ENCODE measurements at regions not wholly inside any gene's neighbourhood (a gene's known extent, or its start where the extent isn't known, plus 50 kb on each side); places are given as distances from the start of the nearest gene placed in this dataset.

GRCh38 chr12:27907766-27908165, 64.8 kb downstream of the PTHLH start:
- intact Hi-C loops (cut with micrococcal nuclease): no loop called here
- no peaks in the 10 kb centered on the region for H3K4me1 Mint-ChIP-seq (ENCODE audit: insufficient read depth, unreplicated experiment)

GRCh38 chr12:27906658-27907473, 65.7 kb downstream of the PTHLH start:
- H3K36me3 Mint-ChIP-seq (ENCODE audit: insufficient read depth, unreplicated experiment): no peaks in the 10 kb centered on the region
- CTCF ChIA-PET: interaction anchor here (0.6 to 2.5 kb wide), 3 partner anchors 22 to 266 kb away, joined by 3 to 6 read pairs (median 4); no protein-coding TSS in a partner anchor
- POLR2A ChIA-PET: interaction anchor here (0.6 to 1.9 kb wide), 2 partner anchors 16 to 935 kb away, joined by 3 to 11 read pairs; no protein-coding TSS in a partner anchor
- no peak for DNase-seq (ENCODE audit: unreplicated experiment)
- no peak for TF ChIP-seq CTCF (IDR thresholded peaks at IDR 0.05; ENCODE audit: unreplicated experiment)
- H3K9me3 Mint-ChIP-seq (ENCODE audit: unreplicated experiment): peaks cover 8% of the 10 kb centered on the region
- BruUV-seq (replicated peaks): no TSS peak
- peak overlapping the region; percentile 5 for H3K27ac Mint-ChIP-seq (ENCODE audit: low read depth, unreplicated experiment)
- H3K4me1 Mint-ChIP-seq (ENCODE audit: insufficient read depth, unreplicated experiment): no peaks in the 10 kb centered on the region
- no peak overlapping the region for H3K4me3 Mint-ChIP-seq (ENCODE audit: unreplicated experiment)
- intact Hi-C loops (cut with micrococcal nuclease): no loop called here
- no peaks in the 10 kb centered on the region for H3K27me3 Mint-ChIP-seq (ENCODE audit: insufficient read depth, unreplicated experiment)

More at GRCh38 chr12:27907766-27908165, 64.8 kb downstream of the PTHLH start:
- TF ChIP-seq CTCF (IDR thresholded peaks at IDR 0.05; ENCODE audit: unreplicated experiment): no peak
- CTCF ChIA-PET: interaction anchor here (0.7 kb wide), 1 partner anchor 56 kb away, joined by 3 read pairs; no protein-coding TSS in a partner anchor
- Mint-ChIP-seq H3K4me3 (ENCODE audit: unreplicated experiment) (no peak overlapping the region), H3K27ac (ENCODE audit: low read depth, unreplicated experiment) (no peak overlapping the region), H3K36me3 (ENCODE audit: insufficient read depth, unreplicated experiment) (no peaks in the 10 kb centered on the region), H3K9me3 (ENCODE audit: unreplicated experiment) (peaks cover 8% of the 10 kb centered on the region), H3K27me3 (ENCODE audit: insufficient read depth, unreplicated experiment) (no peaks in the 10 kb centered on the region)
- no peak for DNase-seq (ENCODE audit: unreplicated experiment)
- POLR2A ChIA-PET: interaction anchor here (0.6 to 1.9 kb wide), 2 partner anchors 15 to 936 kb away, joined by 3 to 11 read pairs; no protein-coding TSS in a partner anchor
- BruUV-seq (replicated peaks): no TSS peak

GRCh38 chr12:27906127-27906500, 66.4 kb downstream of the PTHLH start:
- no peak overlapping the region for H3K27ac Mint-ChIP-seq (ENCODE audit: low read depth, unreplicated experiment)

More at GRCh38 chr12:27906127-27906500, 66.4 kb downstream of the PTHLH start:
- Mint-ChIP-seq H3K9me3 (ENCODE audit: unreplicated experiment) (peaks cover 4% of the 10 kb centered on the region), H3K27me3 (ENCODE audit: insufficient read depth, unreplicated experiment) (no peaks in the 10 kb centered on the region), H3K4me3 (ENCODE audit: unreplicated experiment) (no peak overlapping the region), H3K36me3 (ENCODE audit: insufficient read depth, unreplicated experiment) (no peaks in the 10 kb centered on the region), H3K4me1 (ENCODE audit: insufficient read depth, unreplicated experiment) (no peaks in the 10 kb centered on the region)
- no peak for TF ChIP-seq CTCF (IDR thresholded peaks at IDR 0.05; ENCODE audit: unreplicated experiment)
- intact Hi-C loops (cut with micrococcal nuclease): no loop called here
- no TSS peak for BruUV-seq (replicated peaks)
- no peak for DNase-seq (ENCODE audit: unreplicated experiment)
- POLR2A ChIA-PET: interaction anchor here (1.9 kb wide), 1 partner anchor 17 kb away, joined by 11 read pairs; no protein-coding TSS in a partner anchor
- CTCF ChIA-PET: interaction anchor here (0.6 to 2.5 kb wide), 4 partner anchors 8 to 267 kb away, joined by 3 to 6 read pairs (median 4); no protein-coding TSS in a partner anchor
